NAMALWA (cell line): ENCODE measurements at regions not wholly inside any gene's neighbourhood (a gene's known extent, or its start where the extent isn't known, plus 50 kb on each side); places are given as distances from the start of the nearest gene placed in this dataset.
"Not testable (repeated sequence)": the region's sequence is repeated elsewhere in the genome, so short reads cannot be mapped to it uniquely, and the experiment has no call there.

Experiments used
- DNase-seq: peaks from one replicate; pipeline ENCODE4 v3.0.0-alpha.2; 2015; ENCODE audit warnings: low spot score

DNA sequence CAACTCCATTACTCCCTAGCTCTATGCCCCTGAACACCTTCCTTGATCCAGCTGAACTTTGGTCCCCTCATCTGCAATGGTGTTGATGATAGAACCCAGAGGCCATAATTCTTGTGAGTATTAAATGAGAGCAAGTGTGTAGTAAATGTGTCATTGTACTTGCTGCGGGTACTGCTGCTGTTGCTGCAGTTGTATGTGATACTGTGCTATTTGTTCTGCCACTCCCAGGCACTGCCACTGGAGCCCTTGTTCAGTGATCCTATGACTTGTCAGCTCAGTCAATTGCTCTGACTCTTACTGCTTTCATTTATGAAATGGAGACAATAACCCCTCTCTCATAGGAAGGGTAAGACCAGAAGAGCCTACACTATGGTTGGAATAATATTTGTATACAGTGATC is 136.9 kb upstream of the PLGLB2 start:
- not testable (repeated sequence) for DNase-seq

GRCh38 chr2:87611416-87611815 is 136.5 kb upstream of the PLGLB2 start:
- DNase-seq = not testable (repeated sequence)

DNA sequence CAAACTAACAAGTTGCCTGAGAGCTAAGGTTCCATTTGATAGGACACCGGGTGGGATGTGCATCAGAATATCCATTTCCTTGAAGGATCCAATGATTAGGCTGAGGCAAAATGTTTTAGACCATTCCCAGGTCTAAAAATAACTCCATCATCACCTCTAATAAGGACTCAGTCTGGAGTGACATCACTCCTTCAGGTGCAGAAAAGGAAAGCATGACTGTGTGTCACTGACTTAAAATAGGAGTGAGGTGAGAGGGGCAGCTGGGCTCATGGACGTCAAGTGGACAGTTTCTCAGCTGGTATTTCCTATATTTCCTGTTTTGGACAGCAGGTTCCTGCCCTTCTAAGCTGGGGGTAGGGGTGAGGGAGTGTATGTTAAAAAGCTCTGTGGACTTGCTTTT is 135.9 kb upstream of the PLGLB2 start:
- DNase-seq = not testable (repeated sequence)

GRCh38 chr2:87614829-87615434 is 133.0 kb upstream of the PLGLB2 start:
- DNase-seq = not testable (repeated sequence)

- DNase-seq = not testable (repeated sequence)
These were observed 128.8 kb upstream of the PLGLB2 start for GRCh38 chr2:87619121-87619520.

GRCh38 chr2:87621139-87621538 is 126.7 kb upstream of the PLGLB2 start:
- not testable (repeated sequence) for DNase-seq

- DNase-seq = not testable (repeated sequence)
These were observed 125.2 kb upstream of the PLGLB2 start for GRCh38 chr2:87622720-87623119.

DNA sequence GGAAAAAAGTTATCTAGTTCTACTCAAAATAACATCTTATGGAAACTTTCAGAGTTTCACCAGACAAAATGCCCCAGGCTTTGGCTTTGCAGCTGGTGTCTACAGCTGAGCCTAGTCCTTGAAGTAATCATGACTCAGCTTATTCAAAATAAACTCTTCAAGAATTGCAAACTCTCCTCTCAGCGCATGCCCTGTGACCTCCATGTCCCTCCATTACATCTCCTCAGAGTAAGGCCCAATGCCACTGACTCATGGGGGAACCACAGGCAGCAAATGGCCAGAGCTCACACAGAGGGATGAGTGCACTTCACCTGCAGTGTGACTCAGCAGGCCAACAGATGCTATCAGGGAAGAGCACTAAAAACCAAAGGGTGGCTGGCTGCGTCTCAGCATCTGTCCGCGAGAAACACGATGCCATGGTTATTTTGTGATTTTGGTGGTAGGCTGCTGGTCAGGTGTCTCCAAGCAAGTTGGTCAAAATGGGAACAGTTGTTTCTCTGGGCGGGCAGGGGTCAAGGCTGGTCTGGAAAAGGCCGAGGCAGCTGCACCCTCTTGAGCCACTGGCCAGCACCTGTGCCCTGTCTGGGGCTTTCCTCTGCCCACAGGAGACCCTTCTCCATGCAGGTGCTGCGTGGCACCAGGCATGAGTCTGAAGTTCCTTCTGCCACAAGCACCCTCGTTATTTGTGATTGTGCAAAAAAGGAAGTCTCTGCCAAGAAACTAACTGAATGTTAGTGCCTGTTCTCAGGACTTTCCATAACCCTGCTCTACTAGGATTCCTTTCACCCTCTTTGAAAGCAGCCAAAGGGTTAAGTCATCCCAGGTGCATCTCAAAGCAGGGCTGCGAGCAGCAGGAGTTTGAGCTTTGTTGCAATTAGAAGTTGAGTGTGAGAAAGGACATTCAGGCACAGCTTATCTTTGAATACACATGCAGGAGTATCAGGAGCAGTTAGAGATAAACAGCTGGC is 118.1 kb upstream of the PLGLB2 start:
- DNase-seq = not testable (repeated sequence)

- not testable (repeated sequence) for DNase-seq
These were observed 117.0 kb upstream of the PLGLB2 start for GRCh38 chr2:87630892-87631291.

- DNase-seq = not testable (repeated sequence)
These were observed 116.5 kb upstream of the PLGLB2 start for GRCh38 chr2:87631402-87631801.

GRCh38 chr2:87633287-87633963 is 114.5 kb upstream of the PLGLB2 start:
- not testable (repeated sequence) for DNase-seq

DNA sequence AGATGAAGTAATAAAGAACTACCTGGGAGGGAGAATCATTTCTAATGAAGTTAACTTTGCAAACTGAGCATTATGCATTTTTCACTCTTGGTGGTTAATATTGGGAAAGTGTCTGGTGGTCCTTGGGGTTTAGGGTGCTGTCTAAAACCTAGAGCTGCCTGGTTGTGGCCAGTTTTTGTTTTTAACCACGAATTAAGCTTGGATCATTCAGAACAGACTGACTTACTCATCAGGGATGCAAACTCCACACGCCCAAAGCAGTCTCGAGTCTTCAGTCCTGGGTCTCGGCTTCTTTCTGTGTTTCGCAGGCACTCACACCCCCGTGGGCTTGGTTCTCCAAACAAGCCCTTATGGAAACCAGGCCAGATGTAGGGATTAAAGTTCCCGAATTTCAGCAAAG is 113.8 kb upstream of the PLGLB2 start:
- not testable (repeated sequence) for DNase-seq

DNA sequence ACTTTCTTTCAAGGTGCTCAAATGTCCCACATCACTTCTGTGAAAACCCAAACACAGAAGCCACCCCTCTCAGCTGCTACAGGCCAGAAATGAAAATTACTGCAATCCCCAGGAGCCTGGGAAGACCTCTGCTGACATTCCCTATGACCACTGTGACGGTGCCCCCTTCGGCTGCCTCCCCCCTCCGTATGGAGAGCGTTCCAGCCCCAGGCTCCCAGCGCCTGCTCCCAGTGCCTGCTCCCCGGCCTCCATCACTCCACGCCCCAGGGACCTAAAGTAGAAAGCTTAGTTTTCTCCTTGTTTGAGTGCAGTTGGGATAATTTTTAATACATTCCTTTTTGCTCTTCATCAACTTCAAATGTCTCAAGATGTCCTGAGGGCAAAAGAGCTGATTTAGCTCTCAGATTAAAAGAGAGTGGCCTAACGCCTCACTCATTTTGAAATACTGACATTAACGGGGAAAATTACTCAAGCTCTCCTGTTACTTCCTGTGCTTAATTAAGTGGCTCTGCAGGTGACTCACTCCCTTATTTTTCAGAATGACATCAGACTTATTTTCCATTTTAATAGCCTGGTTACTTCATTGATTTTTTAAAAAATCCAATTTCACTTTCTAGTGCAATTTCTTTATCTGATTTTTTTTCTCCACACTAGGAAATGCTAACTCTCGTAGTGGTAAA is 112.8 kb upstream of the PLGLB2 start:
- DNase-seq = not testable (repeated sequence)

DNA sequence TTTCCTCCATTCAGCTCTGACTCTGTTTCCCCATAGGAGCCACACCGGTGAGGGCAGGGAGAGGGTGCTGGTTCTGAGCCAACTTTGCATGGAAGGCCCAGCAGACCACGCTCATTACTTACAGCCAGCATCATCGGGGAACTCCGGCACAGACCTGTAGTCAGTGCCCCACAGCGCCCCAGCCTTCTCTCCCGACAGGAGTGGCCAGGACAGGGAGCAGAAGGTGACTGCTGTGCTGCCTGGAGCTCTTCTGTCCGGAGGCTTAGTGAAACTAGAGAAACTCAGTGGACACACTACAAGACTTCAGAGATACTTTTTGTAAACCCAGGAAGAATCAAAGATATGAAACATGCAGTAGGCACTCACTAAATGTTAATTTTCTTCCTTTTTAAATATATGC is 111.6 kb upstream of the PLGLB2 start:
- DNase-seq = not testable (repeated sequence)

DNA sequence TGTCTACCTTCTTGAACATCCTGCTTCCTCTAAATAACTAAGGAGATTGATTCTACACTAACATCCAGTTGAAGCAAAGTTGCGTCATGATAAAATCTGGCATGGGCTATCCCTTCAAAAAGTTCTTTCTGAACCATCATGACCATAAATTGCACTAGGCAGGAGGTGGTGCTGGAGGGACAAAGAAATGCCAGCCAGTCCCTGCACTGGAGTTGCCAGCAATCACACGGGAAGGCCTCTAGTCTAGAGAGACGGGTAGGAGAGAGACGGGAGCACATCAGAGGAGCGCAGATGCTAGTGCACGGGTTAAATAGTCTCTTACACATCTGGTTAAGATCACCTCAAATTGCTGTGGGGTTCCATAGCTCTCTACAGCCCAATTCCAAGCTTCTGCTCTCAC is 111.2 kb upstream of the PLGLB2 start:
- DNase-seq = not testable (repeated sequence)

DNA sequence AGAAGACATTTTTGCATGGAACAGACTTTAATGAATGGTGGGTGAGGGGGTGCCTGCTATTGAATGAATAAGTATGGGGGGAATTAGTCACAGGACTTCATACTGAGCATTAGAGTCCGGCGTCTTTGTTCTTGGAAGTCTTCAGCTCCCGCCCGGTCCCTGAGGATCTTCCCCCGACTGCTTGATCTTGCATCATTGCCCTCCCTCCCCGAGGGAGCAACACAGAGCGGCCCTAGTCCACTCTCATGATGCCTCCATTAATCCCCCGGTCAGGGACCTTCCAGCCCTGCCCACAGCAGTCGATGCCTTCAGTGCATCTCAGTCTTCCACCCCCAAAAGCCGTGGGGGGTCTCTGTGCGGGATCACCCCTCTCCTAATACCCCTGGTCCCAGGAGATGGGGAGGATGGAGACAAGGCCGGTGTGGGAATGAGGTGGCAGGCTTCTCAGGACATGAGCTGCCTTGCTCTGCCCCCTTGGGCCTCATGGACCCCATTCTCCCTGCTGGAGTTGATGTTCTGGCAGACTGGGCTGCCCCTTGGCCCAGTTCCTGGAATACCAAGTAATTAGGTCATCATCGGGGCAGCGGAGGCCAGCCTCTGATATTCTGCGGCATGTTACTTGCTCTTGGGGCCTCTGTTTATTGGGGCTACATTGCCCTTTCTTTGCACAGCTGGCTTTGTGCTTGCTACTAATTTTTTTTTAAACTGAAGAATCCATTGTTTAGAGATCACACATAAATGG is 110.5 kb upstream of the PLGLB2 start:
- not testable (repeated sequence) for DNase-seq

DNA sequence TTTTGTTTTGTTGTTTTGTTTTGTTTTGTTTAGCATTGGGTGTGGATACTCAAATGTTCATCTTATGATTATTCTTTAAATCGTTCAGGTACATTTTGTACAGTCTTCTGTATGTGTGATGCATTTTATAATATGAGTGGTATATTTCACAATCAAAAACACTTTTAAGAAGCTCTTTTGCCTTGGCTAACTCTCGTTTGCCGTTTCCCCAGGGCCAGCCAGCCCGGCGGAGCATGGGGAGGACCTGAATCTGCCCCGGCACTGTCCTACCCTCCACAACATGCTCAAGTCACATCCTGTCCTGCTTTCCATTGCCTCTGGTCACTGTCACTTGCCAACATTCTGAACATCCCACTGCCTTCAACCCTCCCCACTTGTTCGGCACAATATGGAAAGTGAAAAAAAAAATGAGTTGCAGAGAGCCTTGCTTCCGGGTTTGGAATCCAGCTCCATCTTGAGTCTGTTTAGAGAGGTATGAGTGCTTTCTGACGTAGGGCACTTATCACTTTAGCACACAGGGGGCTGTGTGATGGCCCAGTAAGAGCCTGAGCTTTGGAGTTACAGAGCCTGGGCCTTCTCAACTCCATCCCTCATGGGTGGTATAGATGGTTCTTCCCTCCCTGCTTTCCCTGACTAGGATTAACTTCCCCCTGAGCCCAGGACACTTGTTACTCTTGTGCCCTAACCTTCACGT is 109.6 kb upstream of the PLGLB2 start:
- DNase-seq = not testable (repeated sequence)

DNA sequence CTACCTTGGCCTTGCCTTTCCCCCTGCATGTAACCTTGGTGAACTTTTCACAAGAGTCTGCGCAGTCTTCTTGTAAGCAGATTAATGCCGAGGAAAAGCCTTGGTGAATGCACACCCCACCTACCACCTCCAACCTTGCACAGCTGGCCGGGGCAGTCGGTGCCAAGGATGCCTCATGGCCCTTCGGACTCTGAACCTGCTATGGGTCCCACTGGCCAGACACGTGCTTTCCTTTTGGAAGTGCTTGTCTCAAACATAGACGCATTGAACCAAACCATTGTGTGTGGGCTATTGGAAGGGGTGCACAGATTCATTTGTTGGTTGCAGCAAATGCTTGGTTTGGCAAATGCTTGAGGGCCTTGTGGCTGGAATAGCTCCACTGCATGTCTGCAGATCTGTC is 109.0 kb upstream of the PLGLB2 start:
- DNase-seq = not testable (repeated sequence)

DNA sequence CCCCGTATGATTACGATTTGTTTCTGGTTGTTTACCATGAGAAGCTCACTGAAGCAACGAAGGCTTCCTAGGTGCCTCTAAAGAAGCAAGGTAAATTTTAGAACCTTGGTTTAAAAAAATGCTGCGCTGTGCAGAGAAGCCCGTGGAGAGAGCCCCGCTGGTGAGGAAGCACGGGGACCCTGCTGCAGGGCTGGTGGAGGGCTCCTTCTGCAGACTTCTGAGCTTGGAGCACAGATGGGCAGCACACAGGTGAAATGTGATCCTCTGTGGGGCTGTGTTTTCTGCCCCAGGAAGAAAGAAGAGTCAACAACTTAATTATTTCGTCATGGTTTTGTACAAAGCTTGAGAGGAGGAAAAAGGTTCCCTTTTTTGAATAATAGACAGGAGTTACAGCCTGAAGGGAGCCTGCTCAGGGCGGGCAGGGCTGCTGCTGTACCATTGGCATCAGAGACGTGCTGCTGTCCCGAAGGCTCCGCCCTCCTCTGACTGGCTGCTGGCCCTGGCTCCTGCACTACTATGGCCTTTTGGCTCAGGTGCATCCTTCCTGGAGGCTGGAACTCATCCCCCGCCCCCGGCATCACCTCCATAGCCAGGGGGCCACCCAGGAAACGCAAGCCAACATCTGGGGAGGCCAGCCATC is 108.0 kb upstream of the PLGLB2 start:
- not testable (repeated sequence) for DNase-seq

DNA sequence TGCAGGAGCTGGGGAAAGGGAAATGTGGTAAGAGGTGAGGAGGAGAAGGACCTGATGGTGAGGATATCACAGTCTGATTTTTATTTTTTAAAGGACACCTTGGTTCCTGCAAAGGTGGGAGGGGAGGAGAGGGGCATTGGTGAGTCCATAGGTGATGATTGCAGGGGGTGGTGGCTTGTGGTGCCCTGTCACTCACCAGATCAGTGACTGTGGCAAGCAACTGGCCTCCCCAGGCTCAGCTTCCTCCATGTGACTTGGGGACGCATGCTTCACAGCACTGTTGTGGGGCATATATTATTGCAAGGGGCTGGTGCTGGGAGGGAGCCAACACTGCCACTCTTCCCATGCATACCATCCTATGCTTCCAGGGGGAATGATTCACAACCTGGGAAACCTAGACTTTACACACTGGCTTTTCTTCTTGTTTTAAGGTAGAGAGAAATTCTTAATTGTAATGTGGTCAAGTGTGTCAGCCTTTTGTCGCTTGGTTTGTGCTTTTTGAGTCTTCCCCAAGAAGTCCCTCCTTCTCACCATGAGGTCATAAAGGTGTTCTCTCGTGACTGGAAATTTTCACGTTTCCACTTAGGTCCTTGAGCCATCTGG is 106.8 kb upstream of the PLGLB2 start:
- DNase-seq = not testable (repeated sequence)
